GM18498 (cell line): ENCODE measurements at regions not wholly inside any gene's neighbourhood (a gene's known extent, or its start where the extent isn't known, plus 50 kb on each side); places are given as distances from the start of the nearest gene placed in this dataset.

Experiments
- ATAC-seq: cut with Tn5 transposase; IDR thresholded peaks from one replicate; pipeline ENCODE4 v1.9.1; 2021; ENCODE audit warnings: mild to moderate bottlenecking, moderate library complexity; ENCODE audit not compliant: unreplicated experiment

DNA sequence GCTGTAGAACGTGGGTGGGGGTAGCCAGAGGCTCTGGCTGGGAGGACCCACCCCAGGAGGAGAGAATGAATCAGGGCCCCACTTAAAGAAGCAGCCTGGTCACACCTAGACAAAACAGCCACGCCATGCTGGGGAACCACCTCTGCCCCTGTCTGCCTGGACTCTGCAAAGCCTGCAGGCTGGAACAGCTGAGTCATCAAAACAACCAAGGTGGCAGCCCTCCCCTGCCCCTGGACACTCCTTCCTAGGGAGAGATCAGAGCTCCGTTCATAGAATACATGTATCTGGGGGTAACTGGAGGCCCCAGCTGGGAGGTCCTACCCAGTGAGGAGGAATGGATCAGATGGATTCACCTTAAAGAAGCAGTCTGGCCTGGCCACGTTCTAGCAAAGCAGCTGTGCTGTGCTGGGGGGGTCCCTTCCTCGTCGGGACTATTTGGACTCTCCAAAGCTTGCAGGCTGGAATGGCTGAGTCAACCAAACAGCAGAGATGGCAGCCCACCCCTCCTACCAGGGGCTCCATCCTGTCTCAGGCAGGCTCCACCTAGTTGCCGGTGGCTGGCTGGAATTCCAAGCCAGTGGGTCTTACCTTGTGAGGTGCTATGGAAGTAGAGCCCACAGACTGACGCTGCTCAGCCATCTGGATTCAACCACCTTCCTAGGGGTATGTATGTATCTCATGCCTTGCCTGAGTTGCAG is 50.5 kb upstream of the NT5C1B start:
- no peak for ATAC-seq
